Lower lobe of right lung (tissue), 2 donors: ENCODE measurements at regions not wholly inside any gene's neighbourhood (a gene's known extent, or its start where the extent isn't known, plus 50 kb on each side); places are given as distances from the start of the nearest gene placed in this dataset.

Experiments
- ATAC-seq, 2 donors: fragments of 200-7000 bp; cut with Tn5 transposase; one replicate each; pipeline ENCODE4 v1.9.1; 2020 to 2022; ENCODE audit warnings: mild to moderate bottlenecking in 2 of 2, moderate library complexity in 2 of 2
- DNase-seq: peaks from one replicate; pipeline ENCODE4 v3.0.0-alpha.2; 2020
- H3K27ac ChIP-seq: fragments of 200-600 bp; one replicate; pipeline ENCODE4 v1.8.0; 2022
- H3K27me3 ChIP-seq: fragments of 200-600 bp; one replicate; pipeline ENCODE4 v1.8.0; 2022; ENCODE audit warnings: low read depth
- H3K36me3 ChIP-seq: fragments of 200-600 bp; one replicate; pipeline ENCODE4 v1.8.0; 2022; ENCODE audit warnings: mild to moderate bottlenecking
- H3K4me1 ChIP-seq: fragments of 200-600 bp; one replicate; pipeline ENCODE4 v1.8.0; 2022
- H3K4me3 ChIP-seq: fragments of 200-600 bp; one replicate; pipeline ENCODE4 v1.8.0; 2022; ENCODE audit warnings: mild to moderate bottlenecking
- H3K9me3 ChIP-seq: fragments of 200-600 bp; one replicate; pipeline ENCODE4 v1.8.0; 2022
- intact Hi-C: fragments of 100-400 bp; cut with DNase I; formaldehyde crosslinking; loops from one replicate; pipeline ENCODE4 v1.11.0; 2022
- TF ChIP-seq, protein P1 (sequence below): fragments of 200-600 bp; IDR thresholded peaks from one replicate; pipeline ENCODE4 v1.8.0; 2022; ENCODE audit warnings: antibody characterized with exemption, mild to moderate bottlenecking
- donor health status: DM: no; HTN: yes; CAD: no; lungs with severe emphysema.

- H3K9me3 ChIP-seq = peaks cover 10% of the 10 kb centered on the region
- H3K4me3 ChIP-seq = no peak overlapping the region
- intact Hi-C loops = no loop called here
- no peak overlapping the region for H3K27ac ChIP-seq
- peaks cover 22% of the 10 kb centered on the region for H3K4me1 ChIP-seq
- DNase-seq (no peak), ATAC-seq (no peak)
- H3K36me3 ChIP-seq = no peaks in the 10 kb centered on the region
- no peaks in the 10 kb centered on the region for H3K27me3 ChIP-seq
- TF ChIP-seq, protein P1, sequence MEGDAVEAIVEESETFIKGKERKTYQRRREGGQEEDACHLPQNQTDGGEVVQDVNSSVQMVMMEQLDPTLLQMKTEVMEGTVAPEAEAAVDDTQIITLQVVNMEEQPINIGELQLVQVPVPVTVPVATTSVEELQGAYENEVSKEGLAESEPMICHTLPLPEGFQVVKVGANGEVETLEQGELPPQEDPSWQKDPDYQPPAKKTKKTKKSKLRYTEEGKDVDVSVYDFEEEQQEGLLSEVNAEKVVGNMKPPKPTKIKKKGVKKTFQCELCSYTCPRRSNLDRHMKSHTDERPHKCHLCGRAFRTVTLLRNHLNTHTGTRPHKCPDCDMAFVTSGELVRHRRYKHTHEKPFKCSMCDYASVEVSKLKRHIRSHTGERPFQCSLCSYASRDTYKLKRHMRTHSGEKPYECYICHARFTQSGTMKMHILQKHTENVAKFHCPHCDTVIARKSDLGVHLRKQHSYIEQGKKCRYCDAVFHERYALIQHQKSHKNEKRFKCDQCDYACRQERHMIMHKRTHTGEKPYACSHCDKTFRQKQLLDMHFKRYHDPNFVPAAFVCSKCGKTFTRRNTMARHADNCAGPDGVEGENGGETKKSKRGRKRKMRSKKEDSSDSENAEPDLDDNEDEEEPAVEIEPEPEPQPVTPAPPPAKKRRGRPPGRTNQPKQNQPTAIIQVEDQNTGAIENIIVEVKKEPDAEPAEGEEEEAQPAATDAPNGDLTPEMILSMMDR = no peak
Observed at GRCh38 chr2:43090317-43090716, 136.1 kb downstream of the ZFP36L2 start.

- no peak for ATAC-seq
- no peak for DNase-seq
- Histone ChIP-seq H3K9me3 (peaks cover 10% of the 10 kb centered on the region), H3K27ac (peak overlapping the region; percentile 88), H3K4me3 (no peak overlapping the region), H3K27me3 (no peaks in the 10 kb centered on the region), H3K36me3 (no peaks in the 10 kb centered on the region), H3K4me1 (peaks cover 42% of the 10 kb centered on the region)
- TF ChIP-seq, protein P1 = no peak
- intact Hi-C loops = no loop called here
Observed at GRCh38 chr2:43088143-43089073, 138.0 kb downstream of the ZFP36L2 start.

DNA sequence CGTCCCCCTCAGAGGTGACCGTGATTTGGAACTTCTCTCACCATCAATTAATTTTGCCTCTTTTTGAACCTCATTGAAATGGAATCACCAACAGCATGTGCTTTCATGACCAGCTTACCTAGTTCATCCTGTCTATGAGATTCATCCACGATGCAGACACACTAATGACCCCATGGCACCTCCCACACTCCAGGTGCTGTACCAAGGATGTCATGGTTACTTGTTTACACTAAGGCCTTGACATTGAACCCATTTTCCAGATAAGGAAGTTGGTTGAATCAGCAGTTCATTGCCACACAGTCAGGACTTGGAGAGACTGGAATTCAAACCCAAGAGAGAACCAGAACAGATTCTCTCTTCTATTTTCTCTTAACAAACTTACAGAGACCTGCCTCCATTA is 139.0 kb downstream of the ZFP36L2 start:
- H3K27ac ChIP-seq = peak overlapping the region; percentile 88
- peaks cover 51% of the 10 kb centered on the region for H3K4me1 ChIP-seq
- H3K4me3 ChIP-seq = no peak overlapping the region
- DNase-seq = no peak
- intact Hi-C loops = no loop called here
- ATAC-seq = no peak
- H3K36me3 ChIP-seq = no peaks in the 10 kb centered on the region
- H3K9me3 ChIP-seq = peaks cover 10% of the 10 kb centered on the region
- no peaks in the 10 kb centered on the region for H3K27me3 ChIP-seq
- TF ChIP-seq, protein P1 = no peak

- TF ChIP-seq, protein P1 = no peak
Observed at GRCh38 chr2:43086451-43087221, 139.8 kb downstream of the ZFP36L2 start.

DNA sequence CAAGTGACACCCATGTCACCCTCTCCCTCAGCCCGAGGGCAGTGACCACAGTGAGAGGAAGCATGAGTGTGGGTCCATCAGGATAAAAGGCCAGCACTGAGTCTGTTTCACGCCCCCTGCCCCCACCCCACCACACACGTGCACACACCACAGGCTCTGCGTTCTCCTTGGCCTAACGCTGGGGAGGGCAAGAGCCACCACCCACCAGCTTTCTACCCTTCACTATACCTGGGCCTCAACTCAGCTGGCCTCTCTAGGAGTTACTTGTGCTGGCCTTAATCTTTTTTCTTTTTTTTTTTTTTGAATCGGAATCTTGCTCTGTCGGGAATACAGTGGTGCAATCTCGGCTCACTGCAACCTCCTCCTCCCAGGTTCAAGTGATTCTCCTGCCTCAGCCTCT is 140.5 kb downstream of the ZFP36L2 start:
- H3K27ac ChIP-seq = peak overlapping the region; percentile 88
- H3K36me3 ChIP-seq = no peaks in the 10 kb centered on the region
- H3K9me3 ChIP-seq = peaks cover 8% of the 10 kb centered on the region
- peaks cover 58% of the 10 kb centered on the region for H3K4me1 ChIP-seq
- ATAC-seq = no peak
- intact Hi-C loops = no loop called here
- H3K27me3 ChIP-seq = no peaks in the 10 kb centered on the region
- TF ChIP-seq, protein P1 = no peak
- H3K4me3 ChIP-seq = no peak overlapping the region
- DNase-seq = no peak

More at GRCh38 chr2:43086451-43087221, 139.8 kb downstream of the ZFP36L2 start:
- ATAC-seq (peak; percentile 83), DNase-seq (no peak)
- no peaks in the 10 kb centered on the region for H3K27me3 ChIP-seq
- no peak overlapping the region for H3K4me3 ChIP-seq
- intact Hi-C loops = no loop called here
- H3K36me3 ChIP-seq = no peaks in the 10 kb centered on the region
- peaks cover 10% of the 10 kb centered on the region for H3K9me3 ChIP-seq
- peak overlapping the region; percentile 88 for H3K27ac ChIP-seq
- H3K4me1 ChIP-seq = peaks cover 58% of the 10 kb centered on the region
